Erythroblast (primary cell): ENCODE measurements at regions not wholly inside any gene's neighbourhood (a gene's known extent, or its start where the extent isn't known, plus 50 kb on each side); places are given as distances from the start of the nearest gene placed in this dataset.

Source experiments
- GATA1 ChIP-seq: IDR thresholded peaks from 2 replicates; pipeline ENCODE4 v1.6.1; 2011; ENCODE audit warnings: low read depth, mild to moderate bottlenecking, control low read depth, low read length, moderate library complexity
- POLR2A ChIP-seq: IDR thresholded peaks from 2 replicates; pipeline ENCODE4 v1.6.1; 2011; ENCODE audit warnings: mild to moderate bottlenecking, low read length

- TF ChIP-seq POLR2A (no peak), GATA1 (no peak)
These were observed 1033.4 kb downstream of the TLE4 start for GRCh38 chr9:80605129-80605528.
